Prostate gland (tissue), 2 donors: ENCODE measurements at regions not wholly inside any gene's neighbourhood (a gene's known extent, or its start where the extent isn't known, plus 50 kb on each side); places are given as distances from the start of the nearest gene placed in this dataset.

ENCODE experiments used
- DNase-seq: peaks from one replicate; pipeline ENCODE4 v3.0.0-alpha.2; 2019; ENCODE audit warnings: low spot score
- H3K27ac ChIP-seq, 2 donors: fragments of 200-600 bp; sonication (generic); 2 replicates each; pipeline ENCODE4 v1.5.1; 2017 to 2019
- H3K27me3 ChIP-seq: fragments of 200-600 bp; sonication (generic); replicated peaks from 2 replicates; pipeline ENCODE4 v1.5.1; 2019; ENCODE audit not compliant: insufficient read depth
- H3K36me3 ChIP-seq, 2 donors: fragments of 200-600 bp; sonication (generic); 1 replicate in 1 of 2; 2 replicates in 1 of 2; pipeline versions ENCODE4 v1.5.1 to v1.8.1; 2017 to 2019
- H3K4me1 ChIP-seq: fragments of 200-600 bp; sonication (generic); replicated peaks from 2 replicates; pipeline ENCODE4 v1.5.1; 2019
- H3K4me3 ChIP-seq, 2 donors: fragments of 200-600 bp; sonication (generic); 2 replicates each; pipeline ENCODE4 v1.5.1; 2017 to 2019
- H3K9me3 ChIP-seq: fragments of 200-600 bp; sonication (generic); 2 replicates; pipeline ENCODE4 v1.5.1; 2017
- POLR2A ChIP-seq: fragments of 450-650 bp; IDR thresholded peaks from one replicate; pipeline ENCODE4 v1.6.1; 2016; ENCODE audit warnings: antibody characterized with exemption, mild to moderate bottlenecking
- POLR2AphosphoS5 ChIP-seq: sonication (generic); formaldehyde crosslinking; IDR thresholded peaks from one replicate; pipeline ENCODE4 v1.6.1; 2017; ENCODE audit warnings: antibody characterized with exemption
- WGBS: methylation state at CpG from one replicate; pipeline ENCODE4 v1.1.5; 2018; 5-methylcytosine and 5-hydroxymethylcytosine counted together
- intact Hi-C: fragments of 100-400 bp; cut with DNase I; formaldehyde crosslinking; loops from one replicate; pipeline ENCODE4 v1.14.2; 2022
- TF ChIP-seq, protein P1 (sequence below), 4 experiments: fragments of 200-600 bp in 2 of 4; fragments of 450-650 bp in 2 of 4; sonication (generic) in 2 of 4; IDR thresholded peaks; 1 replicate in 3 of 4; 2 replicates in 1 of 4; pipeline ENCODE4 v1.5.1; 2016 to 2019; ENCODE audit warnings: antibody characterized with exemption in 4 of 4, mild to moderate bottlenecking in 2 of 4, moderate library complexity in 2 of 4

DNA sequence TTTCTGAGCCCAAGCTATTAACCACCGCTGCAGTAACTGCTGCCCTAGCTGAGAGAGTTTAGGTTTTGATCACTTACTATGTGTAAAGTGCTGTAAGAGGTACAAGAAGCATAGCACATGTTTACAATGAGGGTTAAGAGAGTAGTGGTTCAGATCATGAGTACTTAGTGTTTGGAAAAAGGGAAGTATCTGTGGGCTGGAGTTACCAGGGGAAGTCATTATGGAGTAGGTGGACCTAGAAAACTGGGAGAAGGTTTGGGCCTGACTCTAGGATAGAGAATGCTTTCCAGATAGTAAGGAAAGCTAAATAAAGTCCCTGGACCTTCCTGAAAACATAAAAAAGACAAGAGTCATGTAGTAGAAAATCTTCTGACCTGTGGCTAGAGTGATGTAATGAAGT lies 149.6 kb upstream of the PLXNA2 start:
- Histone ChIP-seq H3K9me3 (no peaks in the 10 kb centered on the region), H3K27ac (no peak overlapping the region), H3K36me3 (no peaks in the 10 kb centered on the region), H3K4me1 (no peaks in the 10 kb centered on the region), H3K4me3 (no peak overlapping the region), H3K27me3 (no peaks in the 10 kb centered on the region)
- TF ChIP-seq, protein P1, sequence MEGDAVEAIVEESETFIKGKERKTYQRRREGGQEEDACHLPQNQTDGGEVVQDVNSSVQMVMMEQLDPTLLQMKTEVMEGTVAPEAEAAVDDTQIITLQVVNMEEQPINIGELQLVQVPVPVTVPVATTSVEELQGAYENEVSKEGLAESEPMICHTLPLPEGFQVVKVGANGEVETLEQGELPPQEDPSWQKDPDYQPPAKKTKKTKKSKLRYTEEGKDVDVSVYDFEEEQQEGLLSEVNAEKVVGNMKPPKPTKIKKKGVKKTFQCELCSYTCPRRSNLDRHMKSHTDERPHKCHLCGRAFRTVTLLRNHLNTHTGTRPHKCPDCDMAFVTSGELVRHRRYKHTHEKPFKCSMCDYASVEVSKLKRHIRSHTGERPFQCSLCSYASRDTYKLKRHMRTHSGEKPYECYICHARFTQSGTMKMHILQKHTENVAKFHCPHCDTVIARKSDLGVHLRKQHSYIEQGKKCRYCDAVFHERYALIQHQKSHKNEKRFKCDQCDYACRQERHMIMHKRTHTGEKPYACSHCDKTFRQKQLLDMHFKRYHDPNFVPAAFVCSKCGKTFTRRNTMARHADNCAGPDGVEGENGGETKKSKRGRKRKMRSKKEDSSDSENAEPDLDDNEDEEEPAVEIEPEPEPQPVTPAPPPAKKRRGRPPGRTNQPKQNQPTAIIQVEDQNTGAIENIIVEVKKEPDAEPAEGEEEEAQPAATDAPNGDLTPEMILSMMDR (IDR thresholded peaks at IDR 0.05): no peak
- TF ChIP-seq POLR2AphosphoS5 (no peak), POLR2A (no peak)
- DNase-seq: no peak
- intact Hi-C loops: no loop called here
- WGBS: 93% methylated on average over 1 of the region's 1 CpG

DNA sequence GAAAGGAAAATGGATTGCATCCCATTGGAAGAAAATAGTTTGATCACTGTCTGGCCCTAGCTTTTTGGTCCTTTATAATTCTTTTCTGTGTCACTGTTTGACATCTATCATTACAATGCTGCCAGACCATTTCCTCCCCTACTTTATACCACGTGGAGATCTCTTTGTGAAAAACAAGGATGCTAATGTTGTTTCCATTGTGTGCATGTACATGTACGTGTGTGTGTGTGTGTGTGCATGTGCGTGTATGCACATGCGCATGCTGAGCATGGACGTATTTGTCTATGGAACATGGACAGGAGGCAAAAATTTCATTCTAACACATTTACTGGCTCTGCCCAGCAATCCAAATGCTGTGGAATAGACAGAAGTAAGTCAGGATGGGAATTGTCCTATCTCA lies 153.1 kb upstream of the PLXNA2 start:
- TF ChIP-seq, protein P1 (IDR thresholded peaks at IDR 0.05): no peak
- TF ChIP-seq POLR2A (no peak), POLR2AphosphoS5 (no peak)
- DNase-seq: no peak
- WGBS: 67% methylated on average over 5 of the region's 5 CpGs
- Histone ChIP-seq H3K27me3 (no peaks in the 10 kb centered on the region), H3K36me3 (no peaks in the 10 kb centered on the region), H3K4me3 (no peak overlapping the region), H3K27ac (no peak overlapping the region), H3K4me1 (no peaks in the 10 kb centered on the region), H3K9me3 (no peaks in the 10 kb centered on the region)
- intact Hi-C loops: no loop called here

- WGBS: 91% methylated on average over 2 of the region's 2 CpGs
- TF ChIP-seq POLR2AphosphoS5 (no peak), POLR2A (no peak)
- TF ChIP-seq, protein P1 (IDR thresholded peaks at IDR 0.05): no peak
- no peak overlapping the region for H3K4me3 ChIP-seq
- no peaks in the 10 kb centered on the region for H3K9me3 ChIP-seq
- DNase-seq: no peak
- no peaks in the 10 kb centered on the region for H3K4me1 ChIP-seq
- H3K36me3 ChIP-seq: no peaks in the 10 kb centered on the region
- H3K27me3 ChIP-seq: no peaks in the 10 kb centered on the region
- no peak overlapping the region for H3K27ac ChIP-seq
- intact Hi-C loops: no loop called here
Observed at GRCh38 chr1:208405014-208405413, 160.8 kb upstream of the PLXNA2 start.

- no peak for TF ChIP-seq POLR2AphosphoS5
- no peak for TF ChIP-seq POLR2A
- TF ChIP-seq, protein P1 (IDR thresholded peaks at IDR 0.05): no peak
- H3K27me3 ChIP-seq: no peaks in the 10 kb centered on the region
- 59% methylated on average over 3 of the region's 3 CpGs for WGBS
- H3K9me3 ChIP-seq: no peaks in the 10 kb centered on the region
- H3K4me3 ChIP-seq: no peak overlapping the region
- no peaks in the 10 kb centered on the region for H3K36me3 ChIP-seq
- DNase-seq: no peak
- no peaks in the 10 kb centered on the region for H3K4me1 ChIP-seq
- intact Hi-C loops: no loop called here
- H3K27ac ChIP-seq: no peak overlapping the region
Observed at GRCh38 chr1:208409176-208409575, 165.0 kb upstream of the PLXNA2 start.

- TF ChIP-seq POLR2A (no peak), POLR2AphosphoS5 (no peak)
- TF ChIP-seq, protein P1 (IDR thresholded peaks at IDR 0.05): no peak
- Histone ChIP-seq H3K9me3 (no peaks in the 10 kb centered on the region), H3K36me3 (no peaks in the 10 kb centered on the region), H3K4me3 (no peak overlapping the region), H3K4me1 (no peaks in the 10 kb centered on the region), H3K27me3 (no peaks in the 10 kb centered on the region), H3K27ac (no peak overlapping the region)
- intact Hi-C loops: no loop called here
- DNase-seq: no peak
- WGBS: 83% methylated on average over 5 of the region's 5 CpGs
Observed at GRCh38 chr1:208410409-208410808, 166.2 kb upstream of the PLXNA2 start.
